ENCODE measurements at regions not wholly inside any gene's neighbourhood (a gene's known extent, or its start where the extent isn't known, plus 50 kb on each side); places are given as distances from the start of the nearest gene placed in this dataset.
"Not testable (repeated sequence)": the region's sequence is repeated elsewhere in the genome, so short reads cannot be mapped to it uniquely, and the experiment has no call there.

- no peak for DNase-seq
These were observed 106.7 kb upstream of the KDM7A start for GRCh38 chr7:140283472-140283871.

DNA sequence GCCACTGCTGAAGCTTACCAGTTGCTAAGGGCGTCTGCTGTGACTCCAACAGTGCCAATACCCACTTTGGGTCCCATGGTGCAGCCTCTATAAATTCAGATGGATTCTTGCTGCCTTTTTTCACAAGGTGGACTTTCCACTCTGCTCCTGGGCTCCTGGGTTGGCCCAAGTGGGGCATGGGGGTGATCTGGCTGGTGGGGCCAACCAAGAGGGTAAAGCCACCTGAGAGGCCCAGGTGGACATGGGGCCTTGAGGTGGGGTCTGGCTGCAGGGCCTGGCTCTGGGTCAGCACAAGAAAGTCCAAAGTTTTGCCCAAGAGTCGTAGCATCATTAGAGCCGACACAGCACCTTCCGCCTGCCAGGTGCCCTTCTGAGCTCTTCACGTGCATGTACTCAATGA is 105.2 kb upstream of the KDM7A start:
- DNase-seq: no peak

DNA sequence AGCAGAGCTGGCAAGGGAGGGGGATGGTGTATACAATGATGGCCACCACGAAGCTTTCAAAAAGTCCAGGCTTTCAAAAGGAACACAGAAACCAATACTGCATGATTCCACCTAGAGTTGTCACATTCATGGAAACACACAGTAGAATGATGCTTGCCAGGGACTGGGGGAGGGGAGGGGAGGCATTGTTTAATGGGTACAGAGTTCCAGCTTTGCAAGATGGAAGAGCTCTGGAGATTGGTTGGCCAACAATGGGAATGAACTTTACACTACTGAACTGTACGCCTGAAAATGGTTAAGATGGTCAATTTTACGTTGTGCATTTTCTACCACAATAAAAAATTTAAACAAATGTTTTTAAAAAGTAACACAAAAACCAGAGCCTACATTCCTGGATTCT is 104.5 kb upstream of the KDM7A start:
- no peak for DNase-seq

- no peak for DNase-seq
These were observed 99.2 kb upstream of the KDM7A start for GRCh38 chr7:140276001-140276400.

DNA sequence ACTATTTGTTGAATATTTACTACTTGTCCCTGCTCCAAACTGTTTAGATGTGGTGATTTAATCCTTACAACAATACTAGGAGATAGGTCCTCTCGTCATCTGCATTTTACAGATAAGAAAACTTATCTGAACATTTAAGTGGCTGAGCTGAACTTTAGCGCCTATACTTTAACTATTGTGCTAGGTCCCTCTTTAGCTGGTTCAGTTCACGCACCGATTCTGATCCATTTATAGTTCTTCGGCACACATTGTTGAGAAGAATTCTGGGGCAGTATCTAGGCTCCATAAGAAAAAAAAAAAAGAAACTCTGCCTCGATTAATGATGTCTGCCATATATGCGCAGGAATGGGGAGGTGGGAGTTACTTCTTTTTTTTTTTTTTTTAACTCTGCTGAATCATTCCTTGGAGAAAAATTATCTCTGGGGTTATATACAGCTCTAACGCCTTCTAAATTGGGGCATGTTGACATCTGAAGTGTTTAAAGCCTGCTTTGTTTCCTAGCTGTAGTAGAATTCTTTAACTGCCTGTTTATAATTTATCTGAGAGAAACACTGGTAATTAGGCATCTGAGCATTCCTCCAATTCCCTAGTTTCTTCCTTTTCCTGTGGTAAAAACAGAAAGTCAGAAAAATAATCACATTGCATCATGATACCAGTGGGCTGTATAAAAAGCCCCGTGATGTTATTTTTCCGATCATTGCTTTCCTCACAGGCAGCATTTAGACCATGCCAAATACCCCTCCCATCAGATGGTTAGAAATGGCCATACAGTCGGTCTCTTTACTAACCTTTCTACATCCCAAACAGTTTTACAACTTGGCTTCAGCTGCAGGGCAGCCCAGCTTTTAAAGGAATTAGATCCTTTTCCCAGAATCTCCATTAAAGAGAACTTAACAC is 98.5 kb upstream of the KDM7A start:
- no peak for DNase-seq

- DNase-seq: no peak
These were observed 96.6 kb upstream of the KDM7A start for GRCh38 chr7:140273417-140273816.

DNA sequence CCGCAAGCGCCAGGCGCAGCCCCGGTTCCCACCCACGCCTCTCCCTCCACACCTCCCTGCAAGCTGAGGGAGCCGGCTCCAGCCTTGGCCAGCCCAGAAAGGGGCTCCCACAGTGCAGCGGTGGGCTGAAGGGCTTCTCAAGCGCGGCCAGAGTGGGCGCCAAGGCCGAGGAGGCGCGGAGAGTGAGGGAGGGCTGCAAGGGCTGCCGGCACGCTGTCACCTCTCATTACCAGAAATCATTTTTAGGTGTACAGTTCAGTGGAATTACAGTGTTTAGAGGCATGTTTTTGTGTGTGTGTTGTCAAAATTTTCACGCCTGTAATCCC is 94.8 kb upstream of the KDM7A start:
- DNase-seq: not testable (repeated sequence)

DNA sequence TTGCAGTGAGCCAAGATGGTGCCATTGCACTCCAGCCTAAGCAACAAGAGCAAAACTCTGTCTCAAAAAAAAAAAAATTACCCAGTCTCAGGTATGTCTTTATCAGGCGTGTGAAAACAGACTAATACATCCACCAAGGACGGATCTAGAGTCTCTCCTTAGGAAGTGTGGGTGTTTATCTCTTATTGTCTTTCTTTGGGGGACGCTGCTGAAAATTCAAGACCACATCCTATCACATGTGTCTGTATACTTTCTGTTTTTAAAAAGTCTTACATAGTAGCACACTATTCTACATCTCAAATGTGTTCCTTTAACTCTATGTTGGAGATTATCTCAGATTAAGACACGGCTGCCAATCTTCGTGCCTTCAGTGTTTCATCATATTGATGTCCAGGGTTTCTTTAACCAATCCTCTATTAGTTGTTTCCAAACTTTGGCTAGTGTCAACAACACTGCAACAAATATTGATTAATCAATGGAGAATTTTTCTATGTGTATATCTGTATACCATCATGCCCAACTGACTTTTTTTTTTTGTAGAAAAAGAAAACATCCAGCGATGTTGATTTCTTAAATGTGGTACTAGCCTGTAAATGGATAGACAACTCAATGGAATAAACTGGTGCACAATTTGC is 92.3 kb upstream of the KDM7A start:
- DNase-seq: peak in 3 of 6 experiments; percentile 49 to 57 (median 55)

GRCh38 chr7:140267381-140268226 is 90.8 kb upstream of the KDM7A start:
- DNase-seq: no peak

DNA sequence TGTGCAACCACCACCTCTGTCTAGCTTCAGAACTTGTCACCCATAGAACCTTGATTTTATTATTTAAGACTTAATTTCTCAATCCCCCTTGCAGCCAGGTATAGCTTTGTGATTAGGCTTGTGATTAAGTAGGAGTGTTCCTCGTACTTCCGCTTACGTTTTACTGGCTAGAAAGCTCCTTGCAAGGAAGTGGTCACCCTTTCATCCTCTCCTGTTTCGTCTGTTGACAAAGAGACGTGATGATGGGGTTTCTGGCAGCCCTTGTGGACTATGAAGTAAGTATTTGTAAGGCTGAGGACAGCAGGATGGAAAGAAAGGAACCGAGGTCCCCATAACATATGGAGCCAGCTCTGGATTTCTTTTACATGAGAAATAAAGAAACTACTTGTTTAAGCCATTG is 86.5 kb upstream of the KDM7A start:
- peak in 4 of 6 experiments; percentile 13 to 77 (median 72) for DNase-seq

- DNase-seq: no peak
These were observed 85.6 kb upstream of the KDM7A start for GRCh38 chr7:140262242-140262903.

- peak in 1 of 6 experiments; percentile 18 for DNase-seq
These were observed 84.7 kb upstream of the KDM7A start for GRCh38 chr7:140261522-140261921.

DNA sequence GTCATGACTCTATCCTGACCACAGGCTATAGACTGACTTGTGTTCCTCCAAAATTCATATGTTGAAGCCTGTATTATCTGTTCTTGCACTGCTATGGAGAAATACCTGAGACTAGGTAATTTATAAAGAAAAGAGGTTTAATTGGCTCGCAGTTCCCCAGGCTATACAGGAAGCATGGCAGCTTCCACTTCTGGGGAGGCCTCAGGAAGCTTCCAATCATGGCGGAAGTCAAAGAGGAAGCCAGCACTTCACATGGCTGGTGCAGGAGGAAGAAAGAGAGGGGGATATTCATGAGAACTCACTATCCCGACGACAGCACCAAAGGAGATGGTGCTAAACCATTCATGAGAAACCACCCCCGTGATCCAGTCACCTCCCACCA is 84.3 kb upstream of the KDM7A start:
- no peak for DNase-seq

- DNase-seq: no peak
These were observed 83.7 kb upstream of the KDM7A start for GRCh38 chr7:140260352-140261104.

DNA sequence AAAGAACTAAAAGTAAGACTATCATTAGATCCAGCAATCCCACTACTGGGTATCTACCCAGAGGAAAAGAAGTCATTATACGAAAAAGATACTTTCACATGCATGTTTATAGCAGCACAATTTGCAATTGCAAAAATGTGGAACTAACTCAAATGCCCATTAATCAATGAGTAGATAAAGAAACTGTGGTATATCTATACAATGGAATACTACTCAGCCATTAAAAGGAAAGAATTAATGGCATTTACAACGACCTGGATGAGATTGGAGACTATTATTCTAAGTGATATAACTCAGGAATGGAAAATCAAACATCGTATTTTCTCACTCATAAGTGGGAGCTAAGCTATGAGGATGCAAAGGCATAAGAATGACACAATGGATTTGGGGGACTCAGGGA is 80.5 kb upstream of the KDM7A start:
- DNase-seq: not testable (repeated sequence)

- not testable (repeated sequence) for DNase-seq
These were observed 78.2 kb upstream of the KDM7A start for GRCh38 chr7:140254976-140255375.

DNA sequence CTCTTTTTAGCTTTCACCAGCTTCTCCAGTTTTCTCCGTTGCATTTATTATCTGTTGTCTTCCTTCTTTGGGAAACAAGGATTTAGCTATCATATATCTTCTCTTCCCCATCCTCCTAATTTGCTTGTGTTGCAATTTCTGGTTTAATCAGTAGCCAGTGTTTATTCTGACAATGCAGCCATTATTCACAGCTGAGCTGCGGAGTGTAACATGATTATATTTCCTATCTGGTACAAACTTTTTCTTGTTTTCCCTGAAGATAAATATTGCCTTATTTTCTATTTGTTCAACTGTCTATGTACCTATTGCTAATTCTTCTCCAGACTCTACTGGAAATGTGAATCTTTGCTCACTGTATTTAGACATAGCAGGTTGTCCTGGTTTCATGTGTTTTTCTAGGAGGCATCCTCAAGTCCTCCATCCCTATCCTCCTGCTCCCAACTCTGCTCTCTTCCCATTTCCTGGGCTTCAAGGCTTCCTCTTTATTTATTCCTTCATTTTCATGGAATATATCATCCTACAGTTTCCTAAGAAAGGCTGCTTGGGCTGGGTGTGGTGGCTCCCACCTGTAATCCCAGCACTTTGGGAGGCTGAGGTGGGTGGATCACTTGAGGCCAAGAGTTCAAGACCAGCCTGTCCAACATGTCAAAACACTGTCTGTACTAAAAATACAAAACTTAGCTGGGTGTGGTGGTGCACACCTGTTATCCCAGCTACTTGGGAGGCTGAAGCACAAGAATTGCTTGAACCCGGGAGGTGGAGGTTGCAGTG is 72.4 kb upstream of the KDM7A start:
- no peak for DNase-seq

GRCh38 chr7:140247559-140247958 is 70.8 kb upstream of the KDM7A start:
- DNase-seq: no peak

- no peak for DNase-seq
These were observed 68.9 kb upstream of the KDM7A start for GRCh38 chr7:140245611-140246105.

DNA sequence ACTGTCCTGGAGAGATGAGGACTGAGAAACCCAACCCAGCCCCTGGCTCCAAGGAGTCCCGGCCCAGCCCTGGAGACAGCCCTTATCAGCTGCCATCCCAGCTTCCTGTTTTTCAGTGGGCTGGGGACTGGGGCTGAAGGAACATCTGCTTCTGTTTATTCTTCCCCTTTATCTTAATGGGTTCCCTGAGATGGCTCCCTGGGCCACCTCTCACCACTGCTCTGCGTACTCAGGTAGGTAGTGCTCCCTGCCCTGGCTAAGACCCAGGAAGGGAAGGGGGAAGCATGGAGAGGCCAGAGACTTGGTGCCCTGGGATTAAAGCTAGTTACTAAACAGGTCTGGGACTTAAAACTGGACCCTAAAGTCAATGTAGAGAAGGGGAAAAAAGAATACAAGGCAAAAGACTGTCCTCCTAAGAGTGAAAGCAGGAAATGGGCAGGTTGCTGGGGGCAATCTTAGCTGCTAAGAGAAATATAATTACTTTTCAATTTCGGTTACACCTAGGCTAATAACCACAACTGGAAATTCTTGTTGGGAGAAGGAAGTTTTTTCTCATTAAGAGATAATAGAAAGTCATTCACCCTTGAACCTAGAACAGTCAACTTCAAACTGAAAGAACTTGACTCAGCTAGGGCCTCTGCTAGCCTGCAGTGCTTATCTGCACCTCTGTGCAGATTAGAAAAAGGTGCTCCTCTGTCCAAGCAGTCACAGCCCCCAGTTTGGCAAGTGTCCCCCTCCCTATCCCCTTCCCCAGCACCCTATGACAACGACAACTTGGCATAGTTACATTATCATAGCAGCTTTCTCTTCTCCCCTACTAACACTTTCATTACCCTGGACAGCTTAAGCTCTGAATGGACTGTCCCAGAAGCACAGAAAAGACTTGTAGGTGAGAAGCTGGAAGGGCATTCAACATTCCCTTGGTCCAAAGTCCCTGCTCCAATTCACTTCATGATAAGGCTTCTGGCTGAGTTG is 65.6 kb upstream of the KDM7A start:
- no peak for DNase-seq

All from stimulated activated naive CD4-positive, alpha-beta T cell (primary cell).